ENCODE measurements at regions not wholly inside any gene's neighbourhood (a gene's known extent, or its start where the extent isn't known, plus 50 kb on each side); places are given as distances from the start of the nearest gene placed in this dataset.

GRCh38 chr10:128373831-128374230 lies 247.6 kb upstream of the MKI67 start:
- no peak for TF ChIP-seq CTCF (IDR thresholded peaks at IDR 0.05)
- TF ChIP-seq POLR2A (IDR thresholded peaks at IDR 0.05) = no peak
- H3K27ac ChIP-seq = no peak overlapping the region
- intact Hi-C loops (cut with DNase I) = no loop called here
- WGBS (ENCODE audit: insufficient coverage, low coverage, low lambda C conversion rate, missing lambda C conversion rate) = 55% methylated on average over 4 of the region's 7 CpGs
- H3K4me1 ChIP-seq = peaks cover 0 to 12% (median 0%) of the 10 kb centered on the region in 4 donors
- H3K4me3 ChIP-seq = no peak overlapping the region
- H3K27me3 ChIP-seq = no peaks in the 10 kb centered on the region
- no peaks in the 10 kb centered on the region for H3K36me3 ChIP-seq
- no peaks in the 10 kb centered on the region for H3K9me3 ChIP-seq
- ATAC-seq (no peak), DNase-seq (no peak)

- no peaks in the 10 kb centered on the region for H3K27me3 ChIP-seq
- ATAC-seq = peak; percentile 64 to 72 (median 67)
- no peak for TF ChIP-seq CTCF (IDR thresholded peaks at IDR 0.05)
- TF ChIP-seq POLR2A (IDR thresholded peaks at IDR 0.05) = no peak
- 36% methylated on average over 7 of the region's 7 CpGs for WGBS (ENCODE audit: insufficient coverage, low coverage, low lambda C conversion rate, missing lambda C conversion rate)
- no peaks in the 10 kb centered on the region for H3K9me3 ChIP-seq
- H3K27ac ChIP-seq = no peak overlapping the region
- no peaks in the 10 kb centered on the region for H3K36me3 ChIP-seq
- intact Hi-C loops (cut with DNase I) = no loop called here
- peak; percentile 64 to 82 (median 68) for DNase-seq
- no peak overlapping the region for H3K4me3 ChIP-seq
- peaks cover 0 to 12% (median 0%) of the 10 kb centered on the region in 4 donors for H3K4me1 ChIP-seq
These were observed 248.9 kb upstream of the MKI67 start for GRCh38 chr10:128375171-128375570.

GRCh38 chr10:128377364-128377987 lies 251.3 kb upstream of the MKI67 start:
- Histone ChIP-seq H3K27me3 (no peaks in the 10 kb centered on the region), H3K27ac (no peak overlapping the region), H3K9me3 (no peaks in the 10 kb centered on the region), H3K36me3 (no peaks in the 10 kb centered on the region), H3K4me3 (no peak overlapping the region), H3K4me1 (peaks cover 0 to 12% (median 0%) of the 10 kb centered on the region in 4 donors)
- WGBS (ENCODE audit: insufficient coverage, low coverage, low lambda C conversion rate, missing lambda C conversion rate) = 51% methylated on average over 8 of the region's 9 CpGs
- DNase-seq = no peak
- intact Hi-C loops (cut with DNase I) = no loop called here
- ATAC-seq = peak; percentile 26 to 67 (median 46)
- TF ChIP-seq CTCF (IDR thresholded peaks at IDR 0.05) (no peak), POLR2A (IDR thresholded peaks at IDR 0.05) (no peak)

- intact Hi-C loops (cut with DNase I) = no loop called here
- Histone ChIP-seq H3K4me3 (no peak overlapping the region), H3K27me3 (no peaks in the 10 kb centered on the region), H3K36me3 (no peaks in the 10 kb centered on the region), H3K9me3 (no peaks in the 10 kb centered on the region), H3K4me1 (peaks cover 0 to 12% (median 0%) of the 10 kb centered on the region in 4 donors), H3K27ac (no peak overlapping the region)
- ATAC-seq (peak; percentile 82 to 91 (median 84)), DNase-seq (peak in 1 of 3 donors; percentile 66)
- 5% methylated on average over 3 of the region's 3 CpGs for WGBS (ENCODE audit: insufficient coverage, low coverage, low lambda C conversion rate, missing lambda C conversion rate)
- TF ChIP-seq CTCF (IDR thresholded peaks at IDR 0.05) = no peak
- TF ChIP-seq POLR2A (IDR thresholded peaks at IDR 0.05) = no peak
These were observed 251.8 kb upstream of the MKI67 start for GRCh38 chr10:128377988-128378387.
